PC-9 (cell line): ENCODE measurements at regions not wholly inside any gene's neighbourhood (a gene's known extent, or its start where the extent isn't known, plus 50 kb on each side); places are given as distances from the start of the nearest gene placed in this dataset.

ENCODE experiments used
- BruUV-seq: library from RNA; stranded (reverse); fragments of 400-500 nt; replicated peaks from 2 replicates; lab custom pipeline; 2021; lab: Mats Ljungman, UMichigan
- CTCF ChIA-PET: fragments of 300-600 bp; sonication (Branson Sonifier 250); formaldehyde crosslinking; loops from one replicate; lab custom pipeline; 2022; ENCODE audit warnings: antibody characterized with exemption; lab: Charles Lee
- POLR2A ChIA-PET: fragments of 300-600 bp; sonication (Branson Sonifier 250); formaldehyde crosslinking; loops from one replicate; lab custom pipeline; 2022; ENCODE audit warnings: antibody characterized with exemption; ENCODE audit not compliant: unreplicated experiment; lab: Charles Lee
- DNase-seq, 2 experiments: peaks; one replicate each; pipeline versions ENCODE4 v3.0.0 to v3.0.0-alpha.2; 2015 to 2022; ENCODE audit warnings: mixed read lengths in 1 of 2
- H2AFZ ChIP-seq: fragments of 200-600 bp; sonication (generic); 2 replicates; pipeline ENCODE4 v1.8.1; 2017; ENCODE audit warnings: antibody characterized with exemption
- H3F3A ChIP-seq: fragments of 200-600 bp; sonication (generic); 2 replicates; pipeline ENCODE4 v1.8.1; 2017; ENCODE audit warnings: antibody characterized with exemption, mild to moderate bottlenecking, low read depth; ENCODE audit not compliant: insufficient read depth
- H3K27ac ChIP-seq: fragments of 200-600 bp; sonication (generic); 2 replicates; pipeline ENCODE4 v1.6.1; 2016; ENCODE audit warnings: mixed run types
- H3K27me3 ChIP-seq: fragments of 200-600 bp; sonication (generic); 2 replicates; pipeline ENCODE4 v1.6.1; 2016; ENCODE audit warnings: low read depth, mixed run types; ENCODE audit not compliant: insufficient read depth
- H3K36me3 ChIP-seq: fragments of 200-600 bp; sonication (generic); 2 replicates; pipeline ENCODE4 v1.6.1; 2016; ENCODE audit warnings: low read depth, mixed run types
- H3K4me1 ChIP-seq: fragments of 200-600 bp; sonication (generic); replicated peaks from 2 replicates; pipeline ENCODE4 v1.6.1; 2016; ENCODE audit warnings: mixed run types; ENCODE audit not compliant: insufficient read depth
- H3K4me2 ChIP-seq: fragments of 200-600 bp; sonication (generic); 2 replicates; pipeline ENCODE4 v1.6.1; 2017; ENCODE audit warnings: mixed run types
- H3K4me3 ChIP-seq: fragments of 200-600 bp; sonication (generic); 2 replicates; pipeline ENCODE4 v1.6.1; 2016; ENCODE audit warnings: mixed run types
- H3K79me2 ChIP-seq: fragments of 200-600 bp; sonication (generic); 2 replicates; pipeline ENCODE4 v1.6.1; 2017; ENCODE audit warnings: low read depth, mixed run types
- H3K9me2 ChIP-seq: fragments of 200-600 bp; sonication (generic); 2 replicates; pipeline ENCODE4 v1.8.1; 2017; ENCODE audit warnings: mild to moderate bottlenecking; ENCODE audit not compliant: insufficient read depth
- H3K9me3 ChIP-seq: fragments of 200-600 bp; sonication (generic); 2 replicates; pipeline ENCODE4 v1.8.1; 2016; ENCODE audit warnings: low read depth; ENCODE audit not compliant: insufficient read depth
- H4K20me1 ChIP-seq: fragments of 200-600 bp; sonication (generic); 2 replicates; pipeline ENCODE4 v1.8.1; 2017; ENCODE audit not compliant: insufficient read depth
- CTCF ChIP-seq: fragments of 200-600 bp; sonication (generic); conservative IDR thresholded peaks from 2 replicates; pipeline ENCODE4 v1.6.1; 2017; ENCODE audit warnings: mixed run types, antibody characterized with exemption, mild to moderate bottlenecking, moderate library complexity
- EZH2 ChIP-seq: fragments of 200-600 bp; sonication (generic); IDR thresholded peaks from 2 replicates; pipeline ENCODE4 v1.8.0; 2017; ENCODE audit warnings: antibody characterized with exemption, low read depth
- intact Hi-C: fragments of 100-400 bp; cut with micrococcal nuclease; formaldehyde crosslinking; loops from one replicate; pipeline ENCODE4 v1.10.0; 2022; ENCODE audit not compliant: unreplicated experiment

- H3K27me3 ChIP-seq: no peaks in the 10 kb centered on the region
- H3K4me1 ChIP-seq: peaks cover 9% of the 10 kb centered on the region
- CTCF ChIA-PET: no interaction called here
- no peaks in the 10 kb centered on the region for H3K9me3 ChIP-seq
- POLR2A ChIA-PET: no interaction called here
- H3K4me2 ChIP-seq: no peak overlapping the region
- no peak overlapping the region for H3K4me3 ChIP-seq
- no TSS peak for BruUV-seq
- no peaks in the 10 kb centered on the region for H3F3A ChIP-seq
- no peak for DNase-seq
- no peak overlapping the region for H2AFZ ChIP-seq
- no peaks in the 10 kb centered on the region for H3K36me3 ChIP-seq
- intact Hi-C loops: loop anchor here (5.0 kb wide), 1 partner anchor 229 kb away; no protein-coding TSS in a partner anchor
- H4K20me1 ChIP-seq: no peaks in the 10 kb centered on the region
- TF ChIP-seq CTCF (no peak), EZH2 (no peak)
- H3K27ac ChIP-seq: no peak overlapping the region
- H3K79me2 ChIP-seq: no peaks in the 10 kb centered on the region
- H3K9me2 ChIP-seq: no peaks in the 10 kb centered on the region
These were observed 475.1 kb upstream of the WWC1 start for GRCh38 chr5:167816354-167816753.

GRCh38 chr5:167816864-167817263, 474.6 kb upstream of the WWC1 start:
- BruUV-seq: no TSS peak

GRCh38 chr5:167819406-167819805, 472.0 kb upstream of the WWC1 start:
- POLR2A ChIA-PET: no interaction called here
- H3K4me3 ChIP-seq: no peak overlapping the region
- no peaks in the 10 kb centered on the region for H3K4me1 ChIP-seq
- H3K4me2 ChIP-seq: no peak overlapping the region
- no peaks in the 10 kb centered on the region for H3K36me3 ChIP-seq
- H3F3A ChIP-seq: no peaks in the 10 kb centered on the region
- BruUV-seq: no TSS peak
- no peaks in the 10 kb centered on the region for H4K20me1 ChIP-seq
- H3K27ac ChIP-seq: no peak overlapping the region
- H3K9me2 ChIP-seq: no peaks in the 10 kb centered on the region
- DNase-seq: no peak
- CTCF ChIA-PET: no interaction called here
- no peaks in the 10 kb centered on the region for H3K9me3 ChIP-seq
- TF ChIP-seq CTCF (no peak), EZH2 (no peak)
- intact Hi-C loops: loop anchor here (5.0 kb wide), 1 partner anchor 232 kb away; no protein-coding TSS in a partner anchor
- no peaks in the 10 kb centered on the region for H3K79me2 ChIP-seq
- H3K27me3 ChIP-seq: no peaks in the 10 kb centered on the region
- H2AFZ ChIP-seq: no peak overlapping the region

More at GRCh38 chr5:167816864-167817263, 474.6 kb upstream of the WWC1 start:
- no peaks in the 10 kb centered on the region for H3K9me2 ChIP-seq
- H3K27ac ChIP-seq: no peak overlapping the region
- peaks cover 9% of the 10 kb centered on the region for H3K4me1 ChIP-seq
- H3K4me2 ChIP-seq: no peak overlapping the region
- TF ChIP-seq CTCF (no peak), EZH2 (no peak)
- H3K9me3 ChIP-seq: no peaks in the 10 kb centered on the region
- no peaks in the 10 kb centered on the region for H3F3A ChIP-seq
- no peaks in the 10 kb centered on the region for H3K27me3 ChIP-seq
- no peak overlapping the region for H3K4me3 ChIP-seq
- no peaks in the 10 kb centered on the region for H3K36me3 ChIP-seq
- no peaks in the 10 kb centered on the region for H4K20me1 ChIP-seq
- CTCF ChIA-PET: no interaction called here
- POLR2A ChIA-PET: no interaction called here
- no peak overlapping the region for H2AFZ ChIP-seq
- H3K79me2 ChIP-seq: no peaks in the 10 kb centered on the region
- intact Hi-C loops: loop anchor here (5.0 kb wide), 1 partner anchor 230 kb away; no protein-coding TSS in a partner anchor
- DNase-seq: no peak
